HL-60 (cell line): ENCODE measurements at regions not wholly inside any gene's neighbourhood (a gene's known extent, or its start where the extent isn't known, plus 50 kb on each side); places are given as distances from the start of the nearest gene placed in this dataset.

Source experiments
- DNase-seq, 2 experiments: peaks; one replicate each; pipeline ENCODE4 v3.0.0-alpha.2; 2010 to 2020; ENCODE audit warnings: low read depth in 1 of 2, low spot score in 1 of 2
- H3K27ac ChIP-seq: fragments of 250-450 bp; sonication (Bioruptor Pico); replicated peaks from 2 replicates; pipeline ENCODE4 v1.5.1; 2020; ENCODE audit warnings: mild to moderate bottlenecking, moderate library complexity
- H3K27me3 ChIP-seq: fragments of 250-450 bp; sonication (Bioruptor Pico); 2 replicates; pipeline ENCODE4 v1.5.1; 2021; ENCODE audit warnings: mild to moderate bottlenecking, moderate library complexity; ENCODE audit not compliant: insufficient read depth, poor library complexity, severe bottlenecking
- H3K4me3 ChIP-seq: replicated peaks from 2 replicates; pipeline ENCODE4 v1.5.1; 2011; ENCODE audit warnings: mild to moderate bottlenecking, control low read depth, low read length; ENCODE audit not compliant: insufficient read depth
- GABPA ChIP-seq: IDR thresholded peaks from 2 replicates; pipeline ENCODE4 v1.6.1; 2012; ENCODE audit warnings: low read depth
- POLR2AphosphoS5 ChIP-seq: IDR thresholded peaks from 2 replicates; pipeline ENCODE4 v1.6.1; 2012; ENCODE audit warnings: low read depth
- SPI1 ChIP-seq: IDR thresholded peaks from 2 replicates; pipeline ENCODE4 v1.6.1; 2012; ENCODE audit warnings: low read depth, mild to moderate bottlenecking, borderline replicate concordance
- TF ChIP-seq, protein P1 (sequence below): IDR thresholded peaks from one replicate; pipeline ENCODE4 v1.5.1; 2011; ENCODE audit warnings: low read length, control low read depth, inconsistent platforms; ENCODE audit not compliant: insufficient read depth
- TF ChIP-seq, protein P2 (sequence below): IDR thresholded peaks from 2 replicates; pipeline ENCODE4 v1.6.1; 2012; ENCODE audit warnings: low read depth; ENCODE audit not compliant: insufficient replicate concordance

- Histone ChIP-seq H3K27ac (no peak overlapping the region), H3K4me3 (no peak overlapping the region)
- TF ChIP-seq POLR2AphosphoS5 (no peak), SPI1 (peak; percentile 27; the same call in 1 of the 2 replicates)
- TF ChIP-seq, protein P1, sequence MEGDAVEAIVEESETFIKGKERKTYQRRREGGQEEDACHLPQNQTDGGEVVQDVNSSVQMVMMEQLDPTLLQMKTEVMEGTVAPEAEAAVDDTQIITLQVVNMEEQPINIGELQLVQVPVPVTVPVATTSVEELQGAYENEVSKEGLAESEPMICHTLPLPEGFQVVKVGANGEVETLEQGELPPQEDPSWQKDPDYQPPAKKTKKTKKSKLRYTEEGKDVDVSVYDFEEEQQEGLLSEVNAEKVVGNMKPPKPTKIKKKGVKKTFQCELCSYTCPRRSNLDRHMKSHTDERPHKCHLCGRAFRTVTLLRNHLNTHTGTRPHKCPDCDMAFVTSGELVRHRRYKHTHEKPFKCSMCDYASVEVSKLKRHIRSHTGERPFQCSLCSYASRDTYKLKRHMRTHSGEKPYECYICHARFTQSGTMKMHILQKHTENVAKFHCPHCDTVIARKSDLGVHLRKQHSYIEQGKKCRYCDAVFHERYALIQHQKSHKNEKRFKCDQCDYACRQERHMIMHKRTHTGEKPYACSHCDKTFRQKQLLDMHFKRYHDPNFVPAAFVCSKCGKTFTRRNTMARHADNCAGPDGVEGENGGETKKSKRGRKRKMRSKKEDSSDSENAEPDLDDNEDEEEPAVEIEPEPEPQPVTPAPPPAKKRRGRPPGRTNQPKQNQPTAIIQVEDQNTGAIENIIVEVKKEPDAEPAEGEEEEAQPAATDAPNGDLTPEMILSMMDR: no peak
- TF ChIP-seq, protein P2, sequence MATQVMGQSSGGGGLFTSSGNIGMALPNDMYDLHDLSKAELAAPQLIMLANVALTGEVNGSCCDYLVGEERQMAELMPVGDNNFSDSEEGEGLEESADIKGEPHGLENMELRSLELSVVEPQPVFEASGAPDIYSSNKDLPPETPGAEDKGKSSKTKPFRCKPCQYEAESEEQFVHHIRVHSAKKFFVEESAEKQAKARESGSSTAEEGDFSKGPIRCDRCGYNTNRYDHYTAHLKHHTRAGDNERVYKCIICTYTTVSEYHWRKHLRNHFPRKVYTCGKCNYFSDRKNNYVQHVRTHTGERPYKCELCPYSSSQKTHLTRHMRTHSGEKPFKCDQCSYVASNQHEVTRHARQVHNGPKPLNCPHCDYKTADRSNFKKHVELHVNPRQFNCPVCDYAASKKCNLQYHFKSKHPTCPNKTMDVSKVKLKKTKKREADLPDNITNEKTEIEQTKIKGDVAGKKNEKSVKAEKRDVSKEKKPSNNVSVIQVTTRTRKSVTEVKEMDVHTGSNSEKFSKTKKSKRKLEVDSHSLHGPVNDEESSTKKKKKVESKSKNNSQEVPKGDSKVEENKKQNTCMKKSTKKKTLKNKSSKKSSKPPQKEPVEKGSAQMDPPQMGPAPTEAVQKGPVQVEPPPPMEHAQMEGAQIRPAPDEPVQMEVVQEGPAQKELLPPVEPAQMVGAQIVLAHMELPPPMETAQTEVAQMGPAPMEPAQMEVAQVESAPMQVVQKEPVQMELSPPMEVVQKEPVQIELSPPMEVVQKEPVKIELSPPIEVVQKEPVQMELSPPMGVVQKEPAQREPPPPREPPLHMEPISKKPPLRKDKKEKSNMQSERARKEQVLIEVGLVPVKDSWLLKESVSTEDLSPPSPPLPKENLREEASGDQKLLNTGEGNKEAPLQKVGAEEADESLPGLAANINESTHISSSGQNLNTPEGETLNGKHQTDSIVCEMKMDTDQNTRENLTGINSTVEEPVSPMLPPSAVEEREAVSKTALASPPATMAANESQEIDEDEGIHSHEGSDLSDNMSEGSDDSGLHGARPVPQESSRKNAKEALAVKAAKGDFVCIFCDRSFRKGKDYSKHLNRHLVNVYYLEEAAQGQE: no peak
These were observed 293.8 kb upstream of the ARSJ start for GRCh38 chr4:114273238-114273637.

GRCh38 chr4:114277690-114278089 lies 298.2 kb upstream of the ARSJ start:
- Histone ChIP-seq H3K27ac (no peak overlapping the region), H3K27me3 (no peaks in the 10 kb centered on the region), H3K4me3 (no peak overlapping the region)
- no peak for DNase-seq
- no peak for TF ChIP-seq POLR2AphosphoS5

More at GRCh38 chr4:114273238-114273637, 293.8 kb upstream of the ARSJ start:
- H3K27me3 ChIP-seq: no peaks in the 10 kb centered on the region
- DNase-seq: no peak

GRCh38 chr4:114279066-114279465 lies 299.6 kb upstream of the ARSJ start:
- TF ChIP-seq, protein P2: no peak
- TF ChIP-seq GABPA (no peak), SPI1 (no peak), POLR2AphosphoS5 (no peak)
- TF ChIP-seq, protein P1: no peak
- DNase-seq: no peak
- H3K27ac ChIP-seq: no peak overlapping the region
- no peaks in the 10 kb centered on the region for H3K27me3 ChIP-seq
- H3K4me3 ChIP-seq: no peak overlapping the region

DNA sequence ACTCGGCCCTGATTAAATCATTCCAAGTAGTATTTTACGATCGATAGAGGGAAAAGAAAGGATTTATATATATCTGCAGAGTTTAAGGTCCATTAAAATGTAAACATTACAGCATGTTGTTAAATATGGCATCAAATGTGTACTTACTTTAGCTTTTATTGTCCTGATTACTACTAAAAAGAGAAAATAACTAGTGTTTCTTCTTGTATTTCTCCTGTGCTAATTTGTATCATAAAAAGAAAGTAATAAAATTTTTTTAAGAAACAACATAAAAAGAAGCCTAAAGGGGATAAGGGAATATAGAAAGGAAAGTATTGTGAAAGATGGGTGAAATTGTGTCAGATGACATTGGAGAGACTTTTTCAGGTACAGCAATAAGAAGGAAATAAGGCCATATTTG lies 300.3 kb upstream of the ARSJ start:
- Histone ChIP-seq H3K4me3 (no peak overlapping the region), H3K27me3 (no peaks in the 10 kb centered on the region), H3K27ac (no peak overlapping the region)
- no peak for TF ChIP-seq SPI1
- TF ChIP-seq POLR2AphosphoS5: no peak
- TF ChIP-seq, protein P1: no peak
- no peak for TF ChIP-seq GABPA
- TF ChIP-seq, protein P2: no peak
- no peak for DNase-seq
